VCaP (cell line): ENCODE measurements at regions not wholly inside any gene's neighbourhood (a gene's known extent, or its start where the extent isn't known, plus 50 kb on each side); places are given as distances from the start of the nearest gene placed in this dataset.

ENCODE experiments used
- H3K27ac ChIP-seq: fragments of 450-650 bp; 2 replicates; pipeline ENCODE4 v1.5.1; 2017
- CTCF ChIP-seq: fragments of 450-650 bp; conservative IDR thresholded peaks from 2 replicates; pipeline ENCODE4 v1.5.1; 2017; ENCODE audit warnings: mild to moderate bottlenecking, moderate library complexity

DNA sequence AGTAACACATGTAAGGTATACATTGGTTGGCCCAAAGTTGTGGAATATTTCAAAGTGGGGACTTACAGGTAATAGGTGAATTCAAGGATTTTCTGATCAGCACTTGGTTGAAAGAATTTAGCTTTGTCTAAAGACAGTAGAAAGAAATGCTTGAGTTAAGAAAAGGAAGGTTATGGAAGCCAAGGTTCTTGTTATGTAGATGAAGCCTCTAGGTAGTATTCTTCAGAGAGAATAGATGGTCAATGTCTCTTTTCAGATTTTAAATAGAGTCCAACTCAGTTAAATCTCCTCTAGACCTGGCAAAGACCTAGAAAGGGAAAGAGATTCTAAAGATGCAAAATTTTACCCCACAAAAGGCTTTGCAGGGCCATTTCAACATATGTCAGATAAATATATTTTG lies 157.4 kb downstream of the ANKRD30B start:
- H3K27ac ChIP-seq = no peak overlapping the region
- TF ChIP-seq CTCF = no peak

GRCh38 chr18:14905979-14906378 lies 158.0 kb downstream of the ANKRD30B start:
- no peak for TF ChIP-seq CTCF
- no peak overlapping the region for H3K27ac ChIP-seq

- no peak for TF ChIP-seq CTCF
- no peak overlapping the region for H3K27ac ChIP-seq
These were observed 159.4 kb downstream of the ANKRD30B start for GRCh38 chr18:14907420-14907819.

GRCh38 chr18:14908541-14908940 lies 160.6 kb downstream of the ANKRD30B start:
- no peak for TF ChIP-seq CTCF
- H3K27ac ChIP-seq = no peak overlapping the region

- no peak for TF ChIP-seq CTCF
- H3K27ac ChIP-seq = no peak overlapping the region
These were observed 165.0 kb downstream of the ANKRD30B start for GRCh38 chr18:14912967-14913366.

DNA sequence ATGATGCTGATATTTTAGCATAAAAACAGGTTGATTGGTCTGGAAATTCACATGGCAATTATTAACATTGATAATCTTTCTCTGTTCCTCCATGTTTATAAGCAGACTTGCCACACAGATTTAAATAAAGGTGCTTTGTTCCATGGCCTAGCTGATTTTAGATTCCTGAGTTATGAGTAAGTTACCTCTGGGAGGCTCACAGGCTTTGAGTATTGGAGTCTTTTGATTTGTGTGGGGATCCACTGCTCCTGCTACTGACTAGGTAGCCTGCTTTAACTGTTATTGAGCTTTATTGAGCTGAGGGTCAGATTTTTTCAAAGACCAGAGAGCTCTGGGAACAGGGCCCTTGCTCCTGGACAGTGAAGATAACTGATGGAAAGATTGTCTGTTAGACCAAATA lies 166.1 kb downstream of the ANKRD30B start:
- TF ChIP-seq CTCF = no peak
- no peak overlapping the region for H3K27ac ChIP-seq

GRCh38 chr18:14914771-14915170 lies 166.8 kb downstream of the ANKRD30B start:
- H3K27ac ChIP-seq = no peak overlapping the region
- TF ChIP-seq CTCF = no peak

DNA sequence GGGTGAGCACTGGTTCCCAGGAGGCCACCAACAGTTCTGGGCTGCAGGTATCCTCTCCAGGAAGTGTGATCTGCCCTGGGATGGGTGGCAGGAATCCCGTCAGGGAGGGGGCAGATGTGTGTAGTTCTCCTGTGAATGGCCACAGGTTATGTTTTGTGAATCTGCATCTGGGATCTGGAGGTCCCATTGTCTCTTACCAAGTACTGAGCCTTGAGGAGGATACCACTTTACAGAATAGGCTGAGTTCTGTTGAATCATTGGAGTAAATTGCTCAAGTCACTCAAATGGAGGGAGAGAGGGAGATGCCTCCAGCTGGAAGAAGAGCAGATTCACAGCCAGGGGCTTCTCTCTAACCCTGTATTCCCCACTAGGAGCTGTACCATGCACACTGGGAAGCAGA lies 168.2 kb downstream of the ANKRD30B start:
- no peak for TF ChIP-seq CTCF
- no peak overlapping the region for H3K27ac ChIP-seq
